HL-60/S4 (cell line): ENCODE measurements at regions not wholly inside any gene's neighbourhood (a gene's known extent, or its start where the extent isn't known, plus 50 kb on each side); places are given as distances from the start of the nearest gene placed in this dataset.

Source experiments
- in situ Hi-C: fragments of 300-500 bp; cut with MboI; formaldehyde crosslinking; loops from 2 replicates; pipeline ENCODE4 v1.14.3; 2022; ENCODE audit warnings: low sequenced_read_pairs

- in situ Hi-C loops = no loop called here
Observed at GRCh38 chr21:17682924-17683323, 70.2 kb upstream of the BTG3 start.

GRCh38 chr21:17679002-17679600 lies 66.4 kb upstream of the BTG3 start:
- in situ Hi-C loops = loop anchor here (10.0 kb wide), 1 partner anchor 236 kb away; no protein-coding TSS in a partner anchor

GRCh38 chr21:17676930-17677329 lies 64.2 kb upstream of the BTG3 start:
- in situ Hi-C loops = loop anchor here (10.0 kb wide), 1 partner anchor 238 kb away; no protein-coding TSS in a partner anchor

- in situ Hi-C loops = loop anchor here (10.0 kb wide), 1 partner anchor 241 kb away; no protein-coding TSS in a partner anchor
Observed at GRCh38 chr21:17674106-17674505, 61.4 kb upstream of the BTG3 start.

GRCh38 chr21:17673261-17674020 lies 60.7 kb upstream of the BTG3 start:
- in situ Hi-C loops = loop anchor here (10.0 kb wide), 1 partner anchor 241 kb away; no protein-coding TSS in a partner anchor

GRCh38 chr21:17671733-17672132 lies 59.0 kb upstream of the BTG3 start:
- in situ Hi-C loops = loop anchor here (10.0 kb wide), 1 partner anchor 243 kb away; no protein-coding TSS in a partner anchor

GRCh38 chr21:17668479-17669140 lies 55.9 kb upstream of the BTG3 start:
- in situ Hi-C loops = no loop called here

GRCh38 chr21:17667256-17667655 lies 54.6 kb upstream of the BTG3 start:
- in situ Hi-C loops = no loop called here
